Panc1 (cell line): ENCODE measurements at regions not wholly inside any gene's neighbourhood (a gene's known extent, or its start where the extent isn't known, plus 50 kb on each side); places are given as distances from the start of the nearest gene placed in this dataset.

Experiments
- POLR2AphosphoS5 ChIP-seq: IDR thresholded peaks from 2 replicates; pipeline ENCODE4 v1.6.1; 2012; ENCODE audit warnings: mild to moderate bottlenecking, low read depth, low read length, moderate library complexity
- TF ChIP-seq, protein P1 (sequence below): fragments of 450-650 bp; IDR thresholded peaks from 2 replicates; pipeline ENCODE4 v1.5.1; 2017; ENCODE audit warnings: mild to moderate bottlenecking
- TF ChIP-seq, protein P2 (sequence below), 2 experiments: IDR thresholded peaks; 2 replicates each; pipeline ENCODE4 v1.6.1; 2011 to 2012; ENCODE audit warnings: low read depth in 2 of 2, control low read depth in 1 of 2, low read length in 1 of 2, mild to moderate bottlenecking in 1 of 2, moderate library complexity in 1 of 2; ENCODE audit not compliant: insufficient read depth in 1 of 2

DNA sequence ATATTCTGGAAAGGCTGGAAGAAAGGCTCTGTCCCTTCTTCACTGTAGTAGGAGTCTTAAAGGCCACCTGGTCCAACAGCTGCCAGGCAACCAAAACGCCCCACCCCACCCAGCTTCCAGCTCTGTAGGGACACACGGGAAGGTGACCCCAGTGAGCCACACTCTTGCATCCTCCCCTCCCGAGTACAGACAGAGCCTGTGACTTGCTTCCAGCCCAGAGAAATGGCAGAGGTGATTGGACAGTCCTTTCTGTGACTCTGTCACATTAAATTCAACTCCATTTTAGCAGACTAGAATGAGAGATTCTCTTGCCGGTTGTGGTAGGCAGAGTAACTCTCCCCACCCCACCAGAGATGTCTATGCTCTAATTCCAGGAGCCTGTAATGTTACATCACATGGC lies 226.2 kb upstream of the ARID1B start:
- TF ChIP-seq, protein P1, sequence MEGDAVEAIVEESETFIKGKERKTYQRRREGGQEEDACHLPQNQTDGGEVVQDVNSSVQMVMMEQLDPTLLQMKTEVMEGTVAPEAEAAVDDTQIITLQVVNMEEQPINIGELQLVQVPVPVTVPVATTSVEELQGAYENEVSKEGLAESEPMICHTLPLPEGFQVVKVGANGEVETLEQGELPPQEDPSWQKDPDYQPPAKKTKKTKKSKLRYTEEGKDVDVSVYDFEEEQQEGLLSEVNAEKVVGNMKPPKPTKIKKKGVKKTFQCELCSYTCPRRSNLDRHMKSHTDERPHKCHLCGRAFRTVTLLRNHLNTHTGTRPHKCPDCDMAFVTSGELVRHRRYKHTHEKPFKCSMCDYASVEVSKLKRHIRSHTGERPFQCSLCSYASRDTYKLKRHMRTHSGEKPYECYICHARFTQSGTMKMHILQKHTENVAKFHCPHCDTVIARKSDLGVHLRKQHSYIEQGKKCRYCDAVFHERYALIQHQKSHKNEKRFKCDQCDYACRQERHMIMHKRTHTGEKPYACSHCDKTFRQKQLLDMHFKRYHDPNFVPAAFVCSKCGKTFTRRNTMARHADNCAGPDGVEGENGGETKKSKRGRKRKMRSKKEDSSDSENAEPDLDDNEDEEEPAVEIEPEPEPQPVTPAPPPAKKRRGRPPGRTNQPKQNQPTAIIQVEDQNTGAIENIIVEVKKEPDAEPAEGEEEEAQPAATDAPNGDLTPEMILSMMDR, result no peak
- TF ChIP-seq, protein P2, sequence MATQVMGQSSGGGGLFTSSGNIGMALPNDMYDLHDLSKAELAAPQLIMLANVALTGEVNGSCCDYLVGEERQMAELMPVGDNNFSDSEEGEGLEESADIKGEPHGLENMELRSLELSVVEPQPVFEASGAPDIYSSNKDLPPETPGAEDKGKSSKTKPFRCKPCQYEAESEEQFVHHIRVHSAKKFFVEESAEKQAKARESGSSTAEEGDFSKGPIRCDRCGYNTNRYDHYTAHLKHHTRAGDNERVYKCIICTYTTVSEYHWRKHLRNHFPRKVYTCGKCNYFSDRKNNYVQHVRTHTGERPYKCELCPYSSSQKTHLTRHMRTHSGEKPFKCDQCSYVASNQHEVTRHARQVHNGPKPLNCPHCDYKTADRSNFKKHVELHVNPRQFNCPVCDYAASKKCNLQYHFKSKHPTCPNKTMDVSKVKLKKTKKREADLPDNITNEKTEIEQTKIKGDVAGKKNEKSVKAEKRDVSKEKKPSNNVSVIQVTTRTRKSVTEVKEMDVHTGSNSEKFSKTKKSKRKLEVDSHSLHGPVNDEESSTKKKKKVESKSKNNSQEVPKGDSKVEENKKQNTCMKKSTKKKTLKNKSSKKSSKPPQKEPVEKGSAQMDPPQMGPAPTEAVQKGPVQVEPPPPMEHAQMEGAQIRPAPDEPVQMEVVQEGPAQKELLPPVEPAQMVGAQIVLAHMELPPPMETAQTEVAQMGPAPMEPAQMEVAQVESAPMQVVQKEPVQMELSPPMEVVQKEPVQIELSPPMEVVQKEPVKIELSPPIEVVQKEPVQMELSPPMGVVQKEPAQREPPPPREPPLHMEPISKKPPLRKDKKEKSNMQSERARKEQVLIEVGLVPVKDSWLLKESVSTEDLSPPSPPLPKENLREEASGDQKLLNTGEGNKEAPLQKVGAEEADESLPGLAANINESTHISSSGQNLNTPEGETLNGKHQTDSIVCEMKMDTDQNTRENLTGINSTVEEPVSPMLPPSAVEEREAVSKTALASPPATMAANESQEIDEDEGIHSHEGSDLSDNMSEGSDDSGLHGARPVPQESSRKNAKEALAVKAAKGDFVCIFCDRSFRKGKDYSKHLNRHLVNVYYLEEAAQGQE (IDR thresholded peaks at IDR 0.05; ENCODE audit: insufficient read depth in 1 of 2, low read depth in 2 of 2, low read length in 1 of 2), result no peak
- TF ChIP-seq POLR2AphosphoS5, result no peak
